ENCODE measurements at regions not wholly inside any gene's neighbourhood (a gene's known extent, or its start where the extent isn't known, plus 50 kb on each side); places are given as distances from the start of the nearest gene placed in this dataset.

- TF ChIP-seq CTCF (conservative IDR thresholded peaks at IDR 0.05; ENCODE audit: low read length) (no peak), EZH2phosphoT487 (IDR thresholded peaks at IDR 0.05; ENCODE audit: borderline replicate concordance) (no peak)
Observed at GRCh38 chr9:38315085-38315595, 77.4 kb upstream of the ALDH1B1 start.

All from Loucy (cell line).